GM18519 (cell line): ENCODE measurements at regions not wholly inside any gene's neighbourhood (a gene's known extent, or its start where the extent isn't known, plus 50 kb on each side); places are given as distances from the start of the nearest gene placed in this dataset.

ENCODE experiments used
- ATAC-seq: cut with Tn5 transposase; IDR thresholded peaks from one replicate; pipeline ENCODE4 v1.9.1; 2021; ENCODE audit warnings: mild to moderate bottlenecking, moderate library complexity; ENCODE audit not compliant: unreplicated experiment, low FRiP score

DNA sequence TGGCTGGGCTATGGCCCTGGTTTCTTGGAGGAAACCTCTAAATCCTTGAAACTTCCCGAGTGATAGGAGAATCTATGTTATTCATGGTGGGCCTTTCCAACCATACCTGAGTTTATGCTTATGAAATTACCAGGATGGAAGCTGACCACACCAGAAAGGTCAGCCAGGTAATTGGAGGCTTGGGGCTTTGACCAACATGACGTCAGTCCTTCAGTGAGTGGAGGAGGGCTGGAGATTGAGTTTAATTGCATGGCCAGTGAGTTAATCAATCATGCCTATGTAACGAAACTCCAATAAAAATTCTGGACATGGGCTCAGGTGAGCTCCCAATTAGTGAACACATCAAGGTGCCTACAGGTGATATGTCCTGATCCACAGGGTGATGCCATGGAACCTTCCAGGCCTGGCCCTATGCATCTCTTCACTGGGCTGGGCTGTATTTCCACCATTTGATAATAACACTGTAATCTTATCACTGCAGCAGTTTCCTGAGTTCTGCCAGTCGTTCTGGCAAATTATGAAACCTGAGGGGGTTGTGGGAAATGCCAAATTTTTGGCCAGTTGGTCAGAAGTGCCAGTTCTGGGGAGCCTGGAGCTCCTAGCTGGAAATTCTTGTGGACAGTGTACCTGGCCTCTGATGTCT lies 106.5 kb downstream of the CDH26 start:
- no peak for ATAC-seq

DNA sequence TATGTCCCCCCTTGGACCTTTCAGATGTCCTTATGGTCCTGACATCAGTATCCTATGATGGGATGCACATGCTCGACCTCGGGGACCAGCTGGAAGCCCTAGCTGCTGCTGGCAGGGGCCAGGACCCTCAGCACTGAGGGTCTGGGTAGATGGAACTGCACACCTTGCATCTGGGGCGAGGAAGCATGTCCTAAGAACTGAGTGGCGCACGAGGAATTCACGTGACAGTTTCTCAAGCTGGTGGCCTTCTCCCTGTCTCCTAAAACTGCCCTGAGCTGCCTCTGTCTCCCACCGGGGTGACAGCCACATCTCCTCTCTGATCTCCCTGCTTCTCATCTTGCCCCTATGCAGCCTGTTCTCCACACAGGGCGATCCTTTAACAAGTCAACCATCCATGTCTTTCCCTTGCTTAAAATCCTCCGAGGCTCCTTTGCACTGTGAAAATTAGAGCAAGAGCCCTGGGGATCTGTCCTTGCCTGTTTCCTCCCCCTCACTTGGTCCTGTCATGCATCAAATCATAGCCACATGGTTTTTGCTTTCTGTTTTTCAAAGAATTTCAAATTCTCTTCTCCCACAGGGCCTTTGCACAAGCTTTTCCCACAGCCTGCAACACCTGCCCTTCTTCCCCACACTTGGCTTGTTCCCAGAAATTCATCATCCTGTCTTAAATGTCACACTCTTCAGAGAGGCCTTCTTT lies 107.7 kb downstream of the CDH26 start:
- no peak for ATAC-seq

DNA sequence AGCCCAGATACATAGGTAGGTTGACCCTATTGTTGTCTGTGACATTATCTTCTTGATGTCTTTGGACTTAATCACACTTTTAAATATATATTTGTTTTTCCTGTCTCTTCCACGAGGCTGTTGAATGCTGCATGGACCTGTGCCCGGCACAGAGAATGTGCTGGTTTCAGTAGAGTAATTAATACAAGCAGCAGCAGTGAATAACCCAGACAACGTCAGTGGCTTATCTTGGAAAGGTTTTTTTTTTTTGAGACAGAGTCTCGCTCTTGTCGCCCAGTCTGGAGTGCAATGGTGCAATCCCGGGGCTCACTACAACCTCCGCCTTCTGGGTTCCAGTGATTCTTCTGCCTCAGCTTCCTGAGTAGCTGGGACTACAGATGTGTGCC lies 108.2 kb downstream of the CDH26 start:
- ATAC-seq, result no peak

DNA sequence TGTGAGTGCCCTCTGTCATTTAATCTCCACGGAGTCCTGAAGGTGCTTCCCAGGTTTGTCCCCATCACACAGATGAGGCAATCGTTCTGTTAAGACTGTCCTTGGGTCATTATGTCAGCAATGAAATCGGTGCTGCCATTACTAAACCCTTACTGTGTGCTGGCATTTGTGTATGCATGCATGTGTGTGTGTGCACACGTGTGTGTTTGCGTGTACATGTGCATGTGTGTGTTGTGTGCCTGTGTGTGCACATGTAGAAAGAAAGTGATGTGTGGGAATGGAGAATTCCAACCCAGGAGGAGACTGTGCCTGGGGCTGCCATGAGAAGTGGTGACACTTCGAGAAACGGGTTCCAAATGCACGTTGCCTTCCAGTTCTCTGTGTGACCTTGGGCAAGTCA lies 110.3 kb downstream of the CDH26 start:
- no peak for ATAC-seq

GRCh38 chr20:60069656-60070055 lies 111.4 kb downstream of the CDH26 start:
- no peak for ATAC-seq

GRCh38 chr20:60070791-60071190 lies 112.6 kb downstream of the CDH26 start:
- ATAC-seq, result no peak

DNA sequence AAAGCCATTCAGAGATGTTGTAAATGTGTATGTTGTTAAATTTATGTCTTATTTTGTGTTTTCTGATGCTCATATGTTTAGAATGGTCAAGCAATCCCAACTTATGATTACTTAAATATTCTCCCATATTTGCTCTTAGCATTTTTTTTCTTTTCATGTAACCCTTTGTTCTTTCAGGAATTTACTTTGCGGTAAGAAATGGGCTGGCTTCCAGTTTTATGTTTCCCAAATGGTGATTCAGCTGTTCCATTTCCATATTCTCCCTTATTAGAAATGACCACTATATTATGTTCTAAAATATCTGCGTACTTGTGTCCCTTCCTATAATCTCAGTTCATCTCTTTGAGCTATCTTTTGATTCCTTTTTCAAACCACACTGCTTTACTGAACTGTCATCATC lies 113.7 kb downstream of the CDH26 start:
- ATAC-seq, result no peak

DNA sequence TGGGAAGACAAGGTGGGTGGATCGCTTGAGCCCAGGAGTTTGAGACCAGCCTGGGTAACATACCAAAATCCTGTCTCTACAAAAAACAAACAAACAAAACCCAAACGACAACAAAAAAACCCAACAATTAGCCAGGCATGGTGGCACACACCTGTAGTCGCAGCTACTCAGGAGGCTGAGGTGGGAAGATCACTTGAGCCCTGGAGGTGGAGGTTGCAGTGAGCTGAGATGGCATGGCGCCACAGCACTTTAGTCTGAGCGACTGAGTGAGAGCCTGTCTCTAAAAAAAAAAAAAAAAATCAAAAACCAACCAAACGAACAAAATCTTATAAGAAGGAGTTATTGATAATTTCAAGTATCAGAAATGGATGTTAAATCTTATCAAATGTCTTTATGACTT lies 114.9 kb downstream of the CDH26 start:
- no peak for ATAC-seq

DNA sequence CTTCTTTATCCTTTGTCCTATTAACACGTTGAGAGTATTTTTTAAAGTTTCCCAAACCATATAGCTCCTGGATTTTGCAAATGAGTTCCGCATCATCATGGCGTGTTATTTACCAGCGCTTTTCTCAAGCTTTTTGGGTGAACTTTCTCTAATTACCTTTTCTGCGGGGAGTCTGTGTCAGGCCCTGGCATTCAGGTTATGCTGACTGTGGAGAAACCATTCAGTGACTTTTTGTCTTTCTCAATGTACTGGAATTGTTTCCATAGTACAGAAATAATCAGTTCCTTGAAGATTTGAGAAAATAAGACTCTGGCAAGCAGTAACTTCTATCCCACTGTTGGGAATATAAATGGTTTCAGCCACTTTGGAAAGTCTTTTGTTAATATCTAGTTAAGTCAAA lies 115.3 kb downstream of the CDH26 start:
- ATAC-seq, result no peak

- ATAC-seq, result no peak
These were observed 116.1 kb downstream of the CDH26 start for GRCh38 chr20:60074276-60074675.

GRCh38 chr20:60078351-60079250 lies 120.4 kb downstream of the CDH26 start:
- ATAC-seq, result no peak

DNA sequence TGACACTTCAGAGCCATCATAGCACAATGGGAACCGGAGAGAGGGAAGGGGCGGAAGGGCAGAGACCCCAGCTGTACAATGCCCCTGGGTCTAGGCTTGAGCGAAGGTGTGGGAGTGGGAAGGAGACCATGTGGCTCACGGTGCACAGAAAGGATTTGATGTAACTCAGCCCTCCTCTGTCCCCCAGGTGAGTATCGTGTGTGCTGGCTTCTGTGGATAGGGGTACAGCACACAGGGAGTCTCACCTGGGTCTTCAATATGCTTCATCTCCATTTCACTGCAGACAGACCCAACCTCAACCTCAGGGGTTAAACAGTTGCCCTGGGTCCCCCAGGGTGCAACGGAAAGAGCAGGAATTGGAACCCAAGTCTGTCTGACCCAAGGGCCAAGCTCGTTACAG lies 122.2 kb downstream of the CDH26 start:
- no peak for ATAC-seq

DNA sequence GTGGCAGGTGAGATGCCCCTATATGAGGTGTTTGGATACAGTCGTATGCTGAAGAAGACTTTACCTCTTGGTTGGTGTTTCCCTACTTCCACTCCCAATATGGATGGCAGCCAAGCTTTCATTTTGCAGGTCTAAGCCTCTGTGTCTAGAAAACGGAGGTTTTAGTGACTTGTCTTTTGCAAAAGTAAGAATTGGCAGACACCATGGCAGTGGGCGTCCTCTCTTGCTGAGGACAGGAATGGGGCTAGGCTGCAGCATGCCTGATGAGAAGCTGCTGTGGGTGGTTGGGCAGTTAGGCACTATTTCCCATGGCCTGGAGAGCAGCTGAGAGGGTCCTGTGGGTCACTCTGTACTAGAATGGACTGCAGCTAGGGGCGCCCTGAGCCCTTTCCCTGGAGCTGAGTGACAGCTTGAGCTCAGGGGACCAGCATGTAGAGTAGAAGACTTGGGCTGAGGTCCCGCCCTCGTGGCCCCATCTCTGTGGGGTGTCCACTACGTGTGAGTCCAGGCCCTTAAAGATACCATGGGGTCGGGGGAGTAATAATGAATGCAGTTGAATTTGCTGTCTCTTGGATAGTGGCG lies 127.4 kb downstream of the CDH26 start:
- ATAC-seq, result no peak

- ATAC-seq, result no peak
These were observed 128.8 kb downstream of the CDH26 start for GRCh38 chr20:60086821-60087562.

GRCh38 chr20:60087563-60088105 lies 129.4 kb downstream of the CDH26 start:
- ATAC-seq, result no peak

- no peak for ATAC-seq
These were observed 130.0 kb downstream of the CDH26 start for GRCh38 chr20:60088236-60088635.

DNA sequence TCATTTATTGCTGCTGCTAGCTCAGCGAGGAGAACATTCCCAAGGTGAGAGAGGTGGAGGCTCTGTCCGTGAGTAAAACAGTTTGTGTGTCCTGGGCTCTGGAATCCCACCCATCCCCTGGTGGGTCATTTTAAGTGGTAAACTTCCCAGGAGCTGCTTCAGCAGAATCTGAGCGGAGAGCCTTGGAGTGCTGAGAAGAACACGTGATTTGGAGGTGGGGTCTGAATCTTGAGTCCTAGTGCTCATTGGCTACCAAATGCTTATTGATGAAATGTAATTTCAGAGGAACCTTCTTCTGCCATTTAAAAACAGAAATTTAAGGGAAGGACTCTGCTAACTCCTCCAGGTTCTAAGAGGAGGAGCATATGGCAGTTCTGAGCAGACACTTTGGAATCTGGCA lies 132.4 kb downstream of the CDH26 start:
- ATAC-seq, result no peak

DNA sequence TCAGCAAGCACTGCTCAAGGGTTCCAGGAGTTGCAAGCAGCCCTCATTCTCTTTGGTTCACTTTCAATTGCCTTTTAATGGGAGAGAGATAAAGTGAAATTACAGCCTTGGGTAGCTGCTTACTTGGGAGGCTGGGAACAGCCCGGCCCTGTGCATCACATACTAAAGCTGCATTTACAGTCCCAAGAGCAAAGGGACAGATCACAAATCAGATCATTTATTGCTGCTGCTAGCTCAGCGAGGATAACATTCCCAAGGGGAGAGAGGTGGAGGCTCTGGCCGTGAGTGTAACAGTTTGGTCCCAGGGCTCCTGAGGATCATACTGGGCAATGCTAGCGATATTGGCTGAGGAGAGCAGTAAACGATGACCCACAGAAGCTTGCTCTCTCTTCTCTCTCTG lies 133.1 kb downstream of the CDH26 start:
- ATAC-seq, result no peak

GRCh38 chr20:60091861-60092260 lies 133.6 kb downstream of the CDH26 start:
- no peak for ATAC-seq

GRCh38 chr20:60092729-60093128 lies 134.5 kb downstream of the CDH26 start:
- ATAC-seq, result no peak
